ENCODE measurements at regions not wholly inside any gene's neighbourhood (a gene's known extent, or its start where the extent isn't known, plus 50 kb on each side); places are given as distances from the start of the nearest gene placed in this dataset.

- TF ChIP-seq CTCF (IDR thresholded peaks at IDR 0.05) (no peak), POLR2A (IDR thresholded peaks at IDR 0.05) (no peak)
These were observed 220.9 kb upstream of the PPP2R2D start for GRCh38 chr10:131679926-131680325.
